Posterior cingulate gyrus (tissue), 11 donors: ENCODE measurements at regions not wholly inside any gene's neighbourhood (a gene's known extent, or its start where the extent isn't known, plus 50 kb on each side); places are given as distances from the start of the nearest gene placed in this dataset.
"Not testable (repeated sequence)": the region's sequence is repeated elsewhere in the genome, so short reads cannot be mapped to it uniquely, and the experiment has no call there.

Experiments
- DNase-seq, 10 donors: peaks; one replicate each; pipeline versions ENCODE4 v3.0.0 to v3.0.0-alpha.2; 2020 to 2021; ENCODE audit warnings: mixed read lengths in 3 of 10
- intact Hi-C: fragments of 100-400 bp; cut with DNase I; formaldehyde crosslinking; loops from one replicate; pipeline ENCODE4 v1.15.1; 2023

GRCh38 chr4:165548702-165549101, 169.9 kb downstream of the CPE start:
- intact Hi-C loops: no loop called here
- DNase-seq: no peak

DNA sequence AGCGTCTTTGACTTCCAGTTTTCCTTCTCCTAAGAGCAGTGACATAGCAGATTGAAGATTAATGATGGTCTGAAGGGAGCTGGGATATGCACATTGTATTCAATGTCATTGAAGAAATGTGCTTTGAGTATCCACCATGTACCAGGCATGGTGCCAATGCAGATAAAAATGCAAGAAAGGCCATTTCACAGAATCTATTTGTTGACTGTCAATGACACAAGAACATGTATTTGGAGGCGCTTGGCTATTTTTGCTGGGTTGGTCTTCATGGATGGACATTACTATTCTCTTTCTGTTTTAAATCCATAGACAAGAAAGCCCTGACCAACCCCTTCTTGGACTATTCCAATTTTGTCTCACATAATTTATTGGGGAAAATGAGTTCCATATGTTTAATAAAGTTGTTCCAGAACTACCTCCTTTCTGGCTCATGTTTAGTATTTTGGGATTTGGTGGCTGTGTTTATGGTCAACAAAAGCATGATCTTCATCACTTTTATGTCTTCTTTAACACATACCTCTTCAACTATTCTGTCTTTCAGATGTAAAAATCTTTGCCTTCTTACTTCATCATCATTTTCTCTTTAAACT, 174.5 kb downstream of the CPE start:
- DNase-seq: no peak
- intact Hi-C loops: no loop called here

DNA sequence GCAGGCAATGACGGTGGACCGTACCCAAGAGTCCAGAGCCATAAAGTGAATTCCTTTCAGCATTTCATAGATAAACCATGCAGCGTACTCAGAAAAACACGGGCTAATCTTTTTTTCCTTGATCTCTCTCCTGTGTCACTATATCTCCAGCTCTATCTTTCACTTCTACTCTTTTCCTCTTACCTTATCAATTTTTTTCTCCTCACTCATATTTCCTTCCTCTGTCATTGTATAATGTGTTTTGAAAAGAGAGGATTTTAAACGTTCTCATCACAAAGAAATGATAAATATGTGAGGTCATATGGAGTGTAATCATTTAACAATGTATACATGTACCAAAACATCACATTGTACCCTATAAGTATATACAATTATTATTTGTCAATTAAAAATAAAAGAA, 176.5 kb downstream of the CPE start:
- DNase-seq: no peak
- intact Hi-C loops: no loop called here

DNA sequence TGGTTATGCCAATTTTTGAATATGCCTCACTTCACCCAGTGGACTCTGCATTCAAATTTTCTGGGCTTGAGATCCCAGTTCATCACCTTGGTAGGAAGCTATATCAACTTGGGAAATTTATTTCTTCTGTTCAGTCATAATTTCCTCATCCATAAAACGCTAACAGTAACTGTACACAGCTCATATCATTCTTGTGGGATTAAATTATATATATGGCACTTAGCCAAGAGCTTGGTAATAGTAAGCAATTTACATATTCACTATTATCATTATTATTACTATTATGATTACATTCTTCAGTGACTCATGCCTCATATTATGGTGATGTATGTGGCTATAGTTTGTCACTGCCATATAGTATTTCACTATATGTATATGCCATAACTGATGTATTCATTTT, 177.6 kb downstream of the CPE start:
- DNase-seq: no peak
- intact Hi-C loops: no loop called here

GRCh38 chr4:165560941-165561340, 182.1 kb downstream of the CPE start:
- intact Hi-C loops: no loop called here
- no peak for DNase-seq

- intact Hi-C loops: no loop called here
Observed at GRCh38 chr4:165563851-165564250, 185.0 kb downstream of the CPE start.

GRCh38 chr4:165569031-165569430, 190.2 kb downstream of the CPE start:
- intact Hi-C loops: no loop called here
- DNase-seq: no peak

More at GRCh38 chr4:165563851-165564250, 185.0 kb downstream of the CPE start:
- DNase-seq: no peak

DNA sequence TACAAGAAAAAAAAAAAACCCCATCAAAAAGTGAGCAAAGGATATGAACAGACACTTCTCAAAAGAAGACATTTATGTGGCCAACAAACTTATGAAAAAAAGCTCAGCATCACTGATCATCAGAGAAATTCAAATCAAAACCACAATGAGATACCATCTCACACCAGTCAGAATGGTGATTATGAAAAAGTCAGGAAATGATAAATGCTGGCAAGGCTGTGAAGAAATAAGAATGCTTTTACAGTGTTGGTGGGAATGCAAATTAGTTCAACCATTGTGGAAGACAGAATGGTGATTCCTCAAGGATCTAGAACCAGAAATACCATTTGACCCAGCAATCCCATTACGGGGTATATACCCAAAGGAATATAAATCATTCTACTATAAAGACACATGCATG, 192.7 kb downstream of the CPE start:
- intact Hi-C loops, DNase-seq: not testable (repeated sequence)

DNA sequence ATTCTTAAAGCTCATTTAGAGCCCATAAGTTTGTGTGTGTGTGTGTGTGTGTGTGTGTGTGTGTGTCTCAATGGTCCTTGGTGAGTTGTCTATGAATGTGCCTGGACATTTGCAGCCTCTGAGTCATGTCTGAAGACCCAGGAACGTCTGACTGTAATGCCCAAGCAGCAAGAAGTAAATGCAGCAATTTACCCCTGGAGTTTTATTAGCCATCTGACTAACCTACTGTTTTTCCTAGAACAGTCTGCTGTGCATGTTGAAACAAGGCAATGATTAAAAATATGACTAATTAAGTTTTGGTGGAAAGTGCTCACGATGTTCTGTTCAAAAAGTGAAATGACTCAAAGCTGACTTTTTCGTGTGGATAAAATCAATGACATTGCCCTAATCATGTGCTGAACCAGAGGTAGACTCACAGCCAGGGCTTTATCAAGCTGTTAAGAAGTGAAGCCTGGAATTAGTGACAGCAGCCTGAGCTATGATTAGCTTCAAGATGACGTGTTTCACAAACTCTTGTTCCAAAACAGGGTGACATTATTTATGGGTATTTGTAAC, 201.6 kb downstream of the CPE start:
- intact Hi-C loops: no loop called here
- no peak for DNase-seq

GRCh38 chr4:165583341-165583740, 204.5 kb downstream of the CPE start:
- no peak for DNase-seq
- intact Hi-C loops: no loop called here

DNA sequence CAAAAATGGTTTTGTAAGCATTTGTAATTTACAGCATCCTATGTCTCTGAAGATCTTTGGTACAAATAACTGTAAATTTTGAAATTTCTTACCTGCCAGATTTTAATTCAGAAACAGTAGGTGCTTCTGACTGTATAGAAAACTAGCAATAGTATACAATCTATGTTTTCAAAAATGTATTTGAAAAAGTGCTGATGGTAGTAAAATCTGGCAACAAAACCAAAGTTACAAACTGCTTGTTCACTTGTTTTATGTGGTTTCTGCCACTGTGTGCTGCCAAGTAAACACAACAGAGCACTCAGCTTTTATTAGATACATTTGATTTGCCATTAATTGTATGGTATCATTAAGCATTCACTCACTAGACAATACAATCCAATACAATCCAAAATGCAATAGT, 206.1 kb downstream of the CPE start:
- intact Hi-C loops: no loop called here
- DNase-seq: no peak

- intact Hi-C loops: no loop called here
- DNase-seq: no peak
Observed at GRCh38 chr4:165588534-165589315, 209.9 kb downstream of the CPE start.

DNA sequence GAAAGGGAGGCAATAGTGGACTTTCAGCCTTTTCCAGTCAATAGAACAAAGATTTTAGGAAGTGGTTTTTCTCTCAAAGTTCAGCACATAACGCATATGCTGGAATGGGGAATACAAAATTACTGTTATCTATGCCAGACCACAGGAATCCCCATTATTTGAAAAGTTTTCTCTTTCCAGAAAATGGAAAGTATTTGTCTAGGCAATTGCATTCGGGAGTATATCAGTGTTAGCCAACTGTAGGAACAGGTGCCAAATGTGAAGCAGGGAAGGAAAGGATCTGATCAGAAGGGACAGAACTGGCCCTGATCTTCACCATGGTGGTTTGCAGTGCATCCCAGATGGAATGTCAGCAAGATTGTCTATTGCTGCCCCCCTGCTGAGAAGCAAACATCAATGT, 213.6 kb downstream of the CPE start:
- intact Hi-C loops: no loop called here
- no peak for DNase-seq

DNA sequence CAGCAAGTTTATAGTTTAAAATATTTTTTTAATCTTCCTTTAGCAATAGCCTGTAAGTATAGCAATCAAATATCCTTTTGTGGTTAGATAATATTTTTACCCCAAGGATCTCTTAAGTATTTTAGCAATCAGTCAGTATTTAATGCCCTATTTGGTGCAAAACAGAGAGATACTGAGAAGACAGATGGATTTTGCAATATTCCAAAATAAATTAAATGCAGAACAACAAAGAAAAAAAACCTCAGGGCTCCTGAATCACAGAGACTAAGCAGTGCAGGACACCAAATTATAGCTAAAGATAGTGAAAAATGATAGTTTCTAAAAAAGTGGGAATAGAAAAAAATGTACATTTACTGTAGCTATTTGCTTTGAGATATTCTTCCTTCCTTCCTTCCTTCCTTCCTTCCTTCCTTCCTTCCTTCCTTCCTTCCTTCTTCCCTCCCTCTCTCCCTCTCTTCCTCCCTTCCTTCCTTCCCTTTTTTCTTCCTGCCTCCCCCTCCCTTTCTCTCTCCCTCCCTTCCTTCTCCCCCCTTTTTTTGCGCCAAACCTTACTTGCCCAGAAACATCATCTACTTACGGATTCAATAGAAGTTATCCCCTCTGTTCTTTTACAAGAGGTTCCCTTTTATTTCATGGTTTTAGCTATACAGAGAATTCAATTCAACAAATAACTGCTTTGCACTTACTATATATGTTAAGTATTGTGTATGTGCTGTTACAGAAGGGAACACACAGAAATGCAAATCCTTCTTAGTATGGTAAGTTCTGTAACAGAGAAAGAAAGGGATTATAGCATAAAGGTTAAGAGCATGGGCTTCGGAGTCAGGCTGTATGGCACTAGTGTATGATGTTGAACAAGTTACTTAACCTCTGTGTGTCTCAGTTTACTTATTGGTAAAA, 219.0 kb downstream of the CPE start:
- intact Hi-C loops: no loop called here
- no peak for DNase-seq

DNA sequence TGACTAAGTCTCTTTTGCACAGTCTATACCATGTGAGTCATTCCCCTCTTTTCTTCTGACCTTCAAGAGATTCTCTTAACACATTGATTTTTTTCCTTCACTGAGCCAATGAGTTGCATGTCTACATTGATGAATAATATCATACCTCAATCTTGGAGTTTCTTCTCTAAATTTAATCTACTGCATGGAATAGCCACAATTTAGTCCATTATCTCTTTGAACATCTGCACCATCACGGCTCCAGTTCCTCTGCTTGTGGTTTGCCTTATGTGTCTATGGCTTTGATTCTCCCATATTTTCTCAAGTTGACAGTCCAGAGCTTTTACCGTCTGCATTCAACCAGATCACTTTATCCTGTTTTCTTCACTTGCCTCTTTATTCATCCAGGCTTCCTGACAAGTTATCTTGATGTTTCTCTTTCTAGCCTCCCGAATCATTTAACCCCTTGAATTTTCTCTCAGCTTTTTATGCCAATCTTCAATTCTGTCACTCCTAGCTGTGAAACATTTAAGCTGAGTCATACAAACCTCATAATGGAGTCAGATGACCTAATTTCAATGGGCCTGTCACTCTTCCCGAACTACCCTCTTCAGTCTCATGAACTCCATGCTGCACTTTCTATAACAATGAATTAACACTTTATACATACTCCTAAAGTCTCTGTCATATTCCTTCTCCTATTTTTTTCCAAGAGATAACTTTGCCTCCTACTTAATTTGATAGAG, 222.3 kb downstream of the CPE start:
- DNase-seq: no peak
- intact Hi-C loops: no loop called here

DNA sequence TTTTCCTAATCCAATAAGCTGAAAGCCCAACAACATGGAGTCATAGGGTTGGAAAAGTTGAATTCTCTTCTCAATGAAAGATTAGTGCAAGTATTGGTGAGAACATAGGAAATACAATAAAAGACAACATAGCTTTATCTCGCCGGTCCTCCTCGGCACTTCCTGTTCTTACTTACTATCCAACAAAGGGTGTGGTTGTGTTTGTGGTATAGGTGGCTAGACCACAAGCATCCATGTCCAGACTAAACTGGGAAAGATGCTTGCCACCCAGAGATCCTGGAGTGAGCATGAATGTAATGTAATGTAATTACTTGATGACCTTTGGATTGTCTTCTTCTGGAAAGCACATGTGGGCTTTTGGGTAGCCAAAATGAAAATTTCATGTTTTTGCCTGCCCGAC, 223.8 kb downstream of the CPE start:
- intact Hi-C loops: no loop called here

DNA sequence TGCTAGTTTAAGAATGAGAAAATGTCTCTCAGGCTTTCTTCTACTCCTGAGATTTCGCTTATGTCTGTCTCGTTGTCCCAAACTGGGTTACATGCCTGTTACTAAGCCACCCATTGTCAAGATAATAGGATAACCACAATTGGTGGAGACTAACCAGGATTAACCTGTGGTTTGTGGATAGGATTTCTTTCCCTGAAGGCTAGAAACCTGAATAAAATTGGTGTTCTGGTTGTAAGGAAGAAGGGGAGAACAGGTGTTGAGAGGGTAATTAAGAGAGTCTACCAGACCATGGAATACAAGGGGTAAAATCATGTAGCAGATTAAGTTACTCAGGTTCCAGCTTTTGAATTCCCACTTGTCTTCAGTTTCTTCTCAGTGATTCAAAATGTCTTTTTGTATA, 225.4 kb downstream of the CPE start:
- no peak for DNase-seq
- intact Hi-C loops: no loop called here

More for the DNA sequence above, 223.8 kb downstream of the CPE start:
- no peak for DNase-seq

- intact Hi-C loops: no loop called here
- no peak for DNase-seq
Observed at GRCh38 chr4:165605811-165606210, 227.0 kb downstream of the CPE start.

GRCh38 chr4:165606465-165607205, 227.8 kb downstream of the CPE start:
- intact Hi-C loops: no loop called here
- DNase-seq: peak in 2 of 10 donors; percentile 17 to 73

DNA sequence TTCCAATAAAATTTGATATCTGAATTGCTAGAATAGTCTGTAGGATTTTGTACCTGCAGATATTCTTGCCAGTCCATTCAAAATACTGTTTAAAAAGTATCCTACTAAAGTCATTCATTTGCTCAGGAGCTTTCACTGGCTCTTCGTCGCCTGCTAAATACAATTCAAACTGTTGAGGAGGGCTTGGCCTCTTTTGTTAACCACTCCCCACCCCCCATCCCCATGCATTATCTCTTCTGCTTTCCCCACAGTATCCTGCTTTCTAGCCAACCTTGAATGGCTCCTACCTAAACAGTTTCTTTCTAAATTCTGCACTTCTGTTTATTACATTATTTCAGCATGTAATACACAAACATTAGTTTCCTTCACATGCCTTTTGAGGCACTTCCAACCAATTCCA, 230.8 kb downstream of the CPE start:
- no peak for DNase-seq
- intact Hi-C loops: no loop called here
